GM18951 (cell line): ENCODE measurements at regions not wholly inside any gene's neighbourhood (a gene's known extent, or its start where the extent isn't known, plus 50 kb on each side); places are given as distances from the start of the nearest gene placed in this dataset.
"Not testable (repeated sequence)": the region's sequence is repeated elsewhere in the genome, so short reads cannot be mapped to it uniquely, and the experiment has no call there.

ENCODE experiments used
- POLR2A ChIP-seq: IDR thresholded peaks from 4 replicates; pipeline ENCODE4 v1.6.1; 2011; ENCODE audit warnings: mild to moderate bottlenecking; ENCODE audit not compliant: insufficient read length, insufficient read depth; ENCODE audit errors: extremely low read depth
- in situ Hi-C: fragments of 300-500 bp; cut with MboI; formaldehyde crosslinking; loops from one replicate; pipeline ENCODE4 v1.12.0; 2022; ENCODE audit warnings: low sequenced_read_pairs, mixed read lengths, inconsistent platforms; ENCODE audit not compliant: unreplicated experiment

DNA sequence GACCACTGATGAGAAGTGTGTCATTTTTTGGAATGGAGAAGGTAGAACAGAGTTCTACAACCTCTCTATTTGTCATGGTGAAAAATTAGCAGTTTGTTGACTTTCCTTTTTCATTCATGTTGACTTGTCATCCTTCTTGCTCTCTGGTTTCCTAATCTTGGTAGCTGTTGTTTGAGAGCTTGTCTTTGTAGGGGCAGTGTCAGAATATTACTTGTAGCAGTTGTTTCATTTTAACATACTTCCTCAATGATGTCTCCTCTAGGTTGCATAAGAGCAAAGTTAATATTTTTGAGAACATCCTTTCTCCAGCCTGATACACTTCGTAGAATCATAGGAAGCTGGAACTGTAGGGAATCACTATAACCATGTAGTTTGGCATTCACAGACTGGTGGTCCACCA lies 368.2 kb upstream of the FANCL start:
- in situ Hi-C loops: no loop called here
- TF ChIP-seq POLR2A: no peak

DNA sequence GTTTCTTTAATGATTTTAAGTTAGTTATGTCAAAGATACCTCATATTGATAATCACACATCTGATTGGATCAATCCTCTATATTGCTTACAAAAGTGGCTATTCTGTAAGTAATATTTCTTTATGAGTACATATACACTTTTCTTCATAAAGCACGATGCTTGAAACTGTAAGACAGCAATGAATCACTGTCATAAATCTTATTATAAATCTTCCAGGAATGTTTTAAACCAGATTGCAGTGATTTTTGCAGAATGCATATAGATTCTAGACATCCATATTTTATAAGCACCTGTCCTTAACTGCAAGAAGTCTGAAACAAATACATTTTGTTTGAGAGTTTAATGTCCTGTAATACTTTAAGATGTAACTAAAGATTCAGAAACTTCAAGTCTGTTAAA lies 367.0 kb upstream of the FANCL start:
- no peak for TF ChIP-seq POLR2A
- in situ Hi-C loops: no loop called here

DNA sequence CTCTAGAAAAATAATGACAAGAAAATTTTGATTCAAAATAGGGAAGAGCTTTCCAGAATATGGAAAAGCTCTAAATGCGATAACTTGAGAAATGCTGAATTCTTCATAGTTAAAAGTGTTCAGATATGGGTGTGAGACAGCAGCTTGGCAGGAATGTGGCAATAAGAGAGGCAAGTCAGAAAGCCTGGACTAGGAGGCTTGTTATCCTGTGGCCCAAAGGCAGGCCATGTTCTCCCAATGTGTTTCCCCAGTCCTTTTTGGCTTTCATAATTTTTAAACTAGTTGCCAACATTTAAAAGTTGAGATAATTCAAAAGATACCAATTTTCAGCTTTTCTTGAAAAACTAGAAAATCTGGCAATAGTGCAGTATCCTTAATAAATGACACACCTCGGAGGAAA lies 366.3 kb upstream of the FANCL start:
- no peak for TF ChIP-seq POLR2A
- in situ Hi-C loops: no loop called here

DNA sequence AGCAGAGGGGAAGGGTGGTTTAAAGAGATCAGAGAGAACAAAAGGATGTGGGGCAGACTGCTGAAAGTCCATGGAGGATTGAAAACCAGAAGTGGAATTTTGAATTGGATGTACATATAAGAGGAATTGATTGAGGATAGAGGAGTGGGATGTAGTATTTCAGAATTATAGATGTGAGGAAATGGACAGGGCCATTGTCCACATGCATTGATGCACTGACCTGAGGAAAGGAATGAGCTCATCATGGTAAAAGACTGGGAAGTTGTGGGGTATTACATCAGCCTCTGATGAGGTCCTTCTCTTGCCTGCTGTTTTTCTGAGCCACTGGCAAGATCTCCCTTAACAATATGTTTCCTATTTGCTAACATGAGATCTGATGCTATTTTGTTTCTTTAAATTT lies 365.7 kb upstream of the FANCL start:
- in situ Hi-C loops: no loop called here
- TF ChIP-seq POLR2A: no peak

GRCh38 chr2:58604096-58604495 lies 363.0 kb upstream of the FANCL start:
- no peak for TF ChIP-seq POLR2A
- in situ Hi-C loops: no loop called here

- in situ Hi-C loops: no loop called here
- TF ChIP-seq POLR2A: no peak
These were observed 359.9 kb upstream of the FANCL start for GRCh38 chr2:58601017-58601416.

DNA sequence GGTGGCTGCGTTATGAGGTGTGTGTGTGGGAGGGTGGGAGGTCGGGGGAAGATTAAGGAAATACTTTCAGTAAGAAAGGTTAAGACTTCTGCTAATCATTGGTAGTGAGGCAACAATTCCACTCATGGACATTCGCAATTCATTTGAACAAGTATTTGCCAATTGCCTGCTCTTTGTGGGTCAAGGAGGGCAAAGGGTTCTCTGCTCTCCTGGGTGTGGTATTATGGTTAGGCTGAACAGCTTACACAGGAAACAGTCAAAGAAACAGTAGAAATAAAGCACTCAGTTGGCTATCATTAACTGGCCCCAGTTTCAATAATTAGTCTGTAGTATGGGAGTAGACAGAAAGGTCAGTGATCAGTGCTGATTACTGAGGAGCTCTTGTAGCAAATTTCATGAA lies 357.0 kb upstream of the FANCL start:
- TF ChIP-seq POLR2A: no peak

DNA sequence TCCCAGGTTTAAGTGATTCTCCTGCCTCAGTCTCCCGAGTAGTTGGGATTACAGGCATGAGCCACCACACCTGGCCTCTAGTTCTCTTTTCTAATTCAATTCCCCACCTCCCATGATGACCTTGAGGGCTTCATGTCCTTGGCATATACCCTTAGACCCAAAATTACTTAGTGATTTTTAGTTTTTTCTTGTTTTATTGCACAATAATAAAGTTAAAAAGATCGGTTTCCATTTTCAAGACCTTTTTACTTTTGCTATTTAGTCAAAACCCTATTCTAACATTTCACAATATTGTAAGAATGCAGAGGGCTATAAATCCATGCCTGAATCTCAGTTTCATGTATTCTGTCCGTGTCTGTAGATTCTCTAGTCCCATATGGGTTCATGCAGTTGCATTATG lies 354.6 kb upstream of the FANCL start:
- TF ChIP-seq POLR2A: no peak
- in situ Hi-C loops: no loop called here

More for the DNA sequence above, 357.0 kb upstream of the FANCL start:
- in situ Hi-C loops: no loop called here

DNA sequence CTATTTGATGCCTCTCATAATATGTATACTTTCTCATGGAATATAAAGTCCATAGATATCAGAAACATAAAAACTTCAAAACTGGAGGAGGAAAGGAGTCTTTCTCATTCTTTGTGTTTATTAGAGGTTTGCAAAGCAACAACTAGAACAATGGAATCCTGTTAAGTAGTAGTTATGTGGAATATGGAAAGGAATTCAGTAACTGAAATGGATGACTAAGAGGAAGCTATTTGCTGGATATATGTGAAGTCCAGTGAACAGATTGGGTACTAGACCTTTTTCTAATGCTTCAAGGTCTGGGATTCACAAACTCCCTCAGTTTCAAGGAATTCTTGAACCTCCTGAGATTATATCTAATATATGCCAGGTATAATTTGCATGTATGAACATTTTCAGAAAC lies 353.6 kb upstream of the FANCL start:
- in situ Hi-C loops: no loop called here
- no peak for TF ChIP-seq POLR2A

GRCh38 chr2:58594175-58594574 lies 353.1 kb upstream of the FANCL start:
- in situ Hi-C loops: no loop called here
- TF ChIP-seq POLR2A: no peak

GRCh38 chr2:58586178-58586577 lies 345.1 kb upstream of the FANCL start:
- in situ Hi-C loops: not testable (repeated sequence)

DNA sequence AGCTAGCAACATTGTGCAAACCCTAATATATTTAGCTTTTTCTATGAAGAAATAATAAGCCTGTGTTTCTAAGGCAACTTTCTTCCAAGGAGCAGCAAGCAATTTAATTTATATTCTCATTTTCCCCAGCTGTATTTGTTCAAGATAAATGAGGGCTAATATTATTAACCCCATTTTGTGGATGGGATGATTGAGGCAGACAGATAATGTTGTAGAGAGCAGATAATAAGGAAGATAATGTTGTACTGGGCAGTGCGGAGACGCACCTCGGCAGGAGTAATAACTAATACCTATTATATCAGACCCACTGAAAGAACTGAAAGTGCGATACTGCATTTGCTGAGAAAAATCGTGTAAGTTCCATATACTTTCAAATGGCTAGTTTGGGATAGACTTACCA lies 344.1 kb upstream of the FANCL start:
- no peak for TF ChIP-seq POLR2A
- in situ Hi-C loops: no loop called here

DNA sequence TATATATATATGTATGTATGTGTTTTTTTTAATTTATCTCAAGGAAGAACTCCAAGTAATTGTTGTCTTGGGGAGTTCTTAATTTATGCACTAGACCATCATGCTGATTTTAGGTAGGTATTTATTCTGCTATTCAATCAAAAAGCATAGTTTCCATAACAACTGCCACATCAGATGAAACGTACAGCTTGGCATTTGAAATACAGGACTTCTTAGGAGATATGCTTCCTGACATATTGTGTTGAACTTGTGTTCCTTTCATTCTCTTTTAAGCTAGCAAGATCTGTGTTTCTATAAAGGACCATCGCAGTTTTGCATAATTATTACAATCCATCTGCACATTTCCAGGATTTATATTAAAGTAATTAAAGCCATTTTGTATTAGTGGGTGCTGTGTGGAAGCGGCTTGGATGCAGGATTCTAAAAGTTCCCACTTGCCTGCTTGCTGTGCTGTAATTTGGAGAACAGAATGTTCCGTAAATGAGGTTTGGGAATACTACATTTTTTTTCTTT lies 343.5 kb upstream of the FANCL start:
- TF ChIP-seq POLR2A: no peak
- in situ Hi-C loops: no loop called here

- TF ChIP-seq POLR2A: no peak
- in situ Hi-C loops: no loop called here
These were observed 337.2 kb upstream of the FANCL start for GRCh38 chr2:58578276-58578675.

- in situ Hi-C loops: no loop called here
- no peak for TF ChIP-seq POLR2A
These were observed 333.7 kb upstream of the FANCL start for GRCh38 chr2:58574873-58575272.
